Esophagus squamous epithelium (tissue), 5 donors: ENCODE measurements at regions not wholly inside any gene's neighbourhood (a gene's known extent, or its start where the extent isn't known, plus 50 kb on each side); places are given as distances from the start of the nearest gene placed in this dataset.

Source experiments
- DNase-seq: peaks from one replicate; lab custom pipeline; 2025; lab: John Stamatoyannopoulos, UW
- H3K27ac ChIP-seq, 4 donors: fragments of 200-600 bp; sonication (generic); one replicate each; pipeline ENCODE4 v1.5.1; 2016 to 2019; ENCODE audit warnings: mild to moderate bottlenecking in 1 of 4
- H3K27me3 ChIP-seq, 4 donors: fragments of 200-600 bp; sonication (generic); 1 replicate in 3 of 4; 2 replicates in 1 of 4; pipeline versions ENCODE4 v1.5.1 to v1.6.0; 2017 to 2021; ENCODE audit warnings: antibody characterized with exemption in 1 of 4
- H3K36me3 ChIP-seq, 3 donors: fragments of 200-600 bp; sonication (generic); one replicate each; pipeline ENCODE4 v1.5.1; 2016 to 2019
- H3K4me1 ChIP-seq, 3 donors: fragments of 200-600 bp; sonication (generic); one replicate each; pipeline ENCODE4 v1.5.1; 2017 to 2019
- H3K4me3 ChIP-seq, 4 donors: fragments of 200-600 bp; sonication (generic); 1 replicate in 3 of 4; 2 replicates in 1 of 4; pipeline ENCODE4 v1.5.1; 2016 to 2019; ENCODE audit warnings: mild to moderate bottlenecking in 2 of 4, moderate library complexity in 1 of 4
- H3K9me3 ChIP-seq, 3 donors: fragments of 200-600 bp; sonication (generic); one replicate each; pipeline ENCODE4 v1.5.1; 2016 to 2019
- CTCF ChIP-seq, 6 experiments: fragments of 450-650 bp in 4 of 6; fragments of 200-600 bp in 2 of 6; sonication (generic) in 2 of 6; IDR thresholded peaks; one replicate each; pipeline ENCODE4 v1.5.1; 2016 to 2019; ENCODE audit warnings: antibody characterized with exemption in 6 of 6, mild to moderate bottlenecking in 4 of 6, moderate library complexity in 4 of 6
- POLR2A ChIP-seq, 4 donors: fragments of 450-650 bp; IDR thresholded peaks; one replicate each; pipeline ENCODE4 v1.6.1; 2017; ENCODE audit warnings: antibody characterized with exemption in 4 of 4, mild to moderate bottlenecking in 4 of 4, moderate library complexity in 3 of 4
- WGBS, 2 donors: methylation state at CpG; one replicate each; pipeline ENCODE4 v1.1.5; 2018; 5-methylcytosine and 5-hydroxymethylcytosine counted together
- intact Hi-C: fragments of 100-400 bp; cut with DNase I; formaldehyde crosslinking; loops from one replicate; pipeline ENCODE4 v1.15.0; 2022
- donor health status: DM: yes; HTN: yes; CAD: no.

- no peak overlapping the region for H3K27ac ChIP-seq
- no peak for TF ChIP-seq POLR2A (IDR thresholded peaks at IDR 0.05)
- TF ChIP-seq CTCF (IDR thresholded peaks at IDR 0.05): no peak
- no peak overlapping the region for H3K4me3 ChIP-seq
- WGBS, 2 donors: 70 to 83% methylated on average over 5 of the region's 5 CpGs
- no peaks in the 10 kb centered on the region for H3K36me3 ChIP-seq
- H3K27me3 ChIP-seq: no peaks in the 10 kb centered on the region
- DNase-seq: no peak
- no peaks in the 10 kb centered on the region for H3K4me1 ChIP-seq
- intact Hi-C loops: no loop called here
- H3K9me3 ChIP-seq: no peaks in the 10 kb centered on the region
Observed at GRCh38 chr3:106338582-106339214, 469.9 kb upstream of the CBLB start.

- no peak overlapping the region for H3K27ac ChIP-seq
- no peaks in the 10 kb centered on the region for H3K36me3 ChIP-seq
- H3K9me3 ChIP-seq: no peaks in the 10 kb centered on the region
- WGBS, 2 donors: 79 to 86% methylated on average over 5 of the region's 5 CpGs
- H3K4me3 ChIP-seq: no peak overlapping the region
- intact Hi-C loops: no loop called here
- H3K27me3 ChIP-seq: no peaks in the 10 kb centered on the region
- DNase-seq: no peak
- no peaks in the 10 kb centered on the region for H3K4me1 ChIP-seq
- TF ChIP-seq CTCF (IDR thresholded peaks at IDR 0.05) (no peak), POLR2A (IDR thresholded peaks at IDR 0.05) (no peak)
Observed at GRCh38 chr3:106339551-106339950, 470.7 kb upstream of the CBLB start.

GRCh38 chr3:106341087-106341486 lies 472.3 kb upstream of the CBLB start:
- Histone ChIP-seq H3K4me3 (peak overlapping the region in 1 of 4 donors; percentile 19), H3K27me3 (no peaks in the 10 kb centered on the region), H3K9me3 (no peaks in the 10 kb centered on the region), H3K4me1 (no peaks in the 10 kb centered on the region), H3K27ac (no peak overlapping the region), H3K36me3 (no peaks in the 10 kb centered on the region)
- WGBS, 2 donors: 52 to 64% methylated on average over 6 of the region's 6 CpGs
- no peak for DNase-seq
- intact Hi-C loops: no loop called here
- TF ChIP-seq POLR2A (IDR thresholded peaks at IDR 0.05) (no peak), CTCF (IDR thresholded peaks at IDR 0.05) (no peak)

- DNase-seq: no peak
Observed at GRCh38 chr3:106341586-106342162, 472.9 kb upstream of the CBLB start.

More at GRCh38 chr3:106341586-106342162, 472.9 kb upstream of the CBLB start:
- Histone ChIP-seq H3K4me1 (no peaks in the 10 kb centered on the region), H3K27me3 (no peaks in the 10 kb centered on the region), H3K36me3 (no peaks in the 10 kb centered on the region), H3K4me3 (peak overlapping the region in 1 of 4 donors; percentile 19), H3K27ac (no peak overlapping the region), H3K9me3 (no peaks in the 10 kb centered on the region)
- WGBS, 2 donors: 87 to 90% methylated on average over 8 of the region's 8 CpGs
- TF ChIP-seq POLR2A (IDR thresholded peaks at IDR 0.05): no peak
- TF ChIP-seq CTCF (IDR thresholded peaks at IDR 0.05): no peak
- intact Hi-C loops: no loop called here
